IMR-90 (cell line): ENCODE measurements at regions not wholly inside any gene's neighbourhood (a gene's known extent, or its start where the extent isn't known, plus 50 kb on each side); places are given as distances from the start of the nearest gene placed in this dataset.

ENCODE experiments used
- ATAC-seq: fragments of 200-7000 bp; cut with Tn5 transposase; 2 replicates; pipeline ENCODE4 v1.9.1; 2020; ENCODE audit warnings: low read depth, mild to moderate bottlenecking, moderate library complexity
- BruUV-seq: library from RNA; stranded (reverse); fragments of 400-500 nt; replicated peaks from 2 replicates; lab custom pipeline; 2021; lab: Mats Ljungman, UMichigan
- CTCF ChIA-PET: fragments of 300-600 bp; formaldehyde crosslinking; extraction: SDS; loops from one replicate; lab custom pipeline; 2021; ENCODE audit warnings: antibody characterized with exemption; lab: Yijun Ruan, JAX
- POLR2A ChIA-PET: fragments of 300-600 bp; sonication (Branson Sonifier 250); formaldehyde crosslinking; loops from one replicate; lab custom pipeline; 2022; ENCODE audit warnings: antibody characterized with exemption; ENCODE audit not compliant: unreplicated experiment; lab: Charles Lee
- DNase-seq: peaks from one replicate; pipeline ENCODE4 v3.0.0; 2013
- H2AFZ ChIP-seq: replicated peaks from 2 replicates; pipeline ENCODE3; 2013; ENCODE audit warnings: low read length, mild to moderate bottlenecking; ENCODE audit not compliant: poor library complexity
- H2AK5ac ChIP-seq: 2 replicates; pipeline ENCODE4 v1.6.1; 2013; ENCODE audit warnings: low read depth, low read length, inconsistent platforms
- H2AK9ac ChIP-seq: replicated peaks from 2 replicates; pipeline ENCODE3; 2013; ENCODE audit warnings: mild to moderate bottlenecking, low read depth, low read length, moderate library complexity; ENCODE audit not compliant: poor library complexity
- H2BK120ac ChIP-seq: 2 replicates; pipeline ENCODE4 v1.6.1; 2013; ENCODE audit warnings: low read depth, low read length, inconsistent platforms
- H2BK15ac ChIP-seq: 3 replicates; pipeline ENCODE4 v1.6.1; 2013; ENCODE audit warnings: low read depth, low read length, inconsistent platforms
- H2BK20ac ChIP-seq: 2 replicates; pipeline ENCODE4 v1.6.1; 2013; ENCODE audit warnings: low read depth, mild to moderate bottlenecking, inconsistent platforms, low read length, moderate library complexity
- H2BK5ac ChIP-seq: 2 replicates; pipeline ENCODE4 v1.6.1; 2013; ENCODE audit warnings: mild to moderate bottlenecking, low read depth, low read length, inconsistent platforms; ENCODE audit not compliant: poor library complexity, severe bottlenecking
- H3K14ac ChIP-seq: replicated peaks from 2 replicates; pipeline ENCODE4 v1.6.1; 2013; ENCODE audit warnings: low read depth, low read length, inconsistent platforms
- H3K18ac ChIP-seq: 2 replicates; pipeline ENCODE4 v1.6.1; 2013; ENCODE audit warnings: low read depth, low read length, control low read depth
- H3K23ac ChIP-seq: 2 replicates; pipeline ENCODE4 v1.6.1; 2013; ENCODE audit warnings: low read depth, low read length, inconsistent platforms
- H3K27ac ChIP-seq: 2 replicates; pipeline ENCODE4 v1.5.1; 2013; ENCODE audit warnings: mild to moderate bottlenecking, control low read depth, low read length; ENCODE audit not compliant: insufficient read depth
- H3K27me3 ChIP-seq: 2 replicates; pipeline ENCODE4 v1.6.1; 2013; ENCODE audit warnings: low read length; ENCODE audit not compliant: control insufficient read depth, insufficient read depth
- H3K36me3 ChIP-seq: 2 replicates; pipeline ENCODE4 v1.6.1; 2013; ENCODE audit warnings: low read length, mixed read lengths; ENCODE audit not compliant: control insufficient read depth, insufficient read depth
- H3K4ac ChIP-seq: 2 replicates; pipeline ENCODE4 v1.6.1; 2013; ENCODE audit warnings: low read depth, low read length, inconsistent platforms
- H3K4me1 ChIP-seq: 2 replicates; pipeline ENCODE4 v1.6.1; 2013; ENCODE audit warnings: low read length, mixed read lengths; ENCODE audit not compliant: control insufficient read depth, insufficient read depth
- H3K4me2 ChIP-seq: 2 replicates; pipeline ENCODE4 v1.6.1; 2013; ENCODE audit warnings: low read depth, mild to moderate bottlenecking, control low read depth, low read length, moderate library complexity
- H3K4me3 ChIP-seq: 2 replicates; pipeline ENCODE4 v1.5.1; 2013; ENCODE audit warnings: low read depth, mild to moderate bottlenecking, control low read depth, low read length, moderate library complexity; ENCODE audit not compliant: insufficient read depth
- H3K56ac ChIP-seq: 2 replicates; pipeline ENCODE4 v1.6.1; 2013; ENCODE audit warnings: low read length, inconsistent platforms; ENCODE audit not compliant: insufficient read depth; ENCODE audit errors: extremely low read depth
- H3K79me1 ChIP-seq, 2 experiments: 2 replicates each; pipeline ENCODE4 v1.6.1; 2013; ENCODE audit warnings: low read length in 2 of 2, inconsistent platforms in 1 of 2, low read depth in 1 of 2
- H3K9ac ChIP-seq: 2 replicates; pipeline ENCODE4 v1.6.1; 2013; ENCODE audit warnings: low read depth, low read length, control low read depth
- H3K9me1 ChIP-seq: 2 replicates; pipeline ENCODE4 v1.6.1; 2013; ENCODE audit warnings: low read length, inconsistent platforms; ENCODE audit not compliant: insufficient read depth
- H3K9me3 ChIP-seq: 2 replicates; pipeline ENCODE4 v1.6.1; 2013; ENCODE audit warnings: low read length; ENCODE audit not compliant: control insufficient read depth, insufficient read depth
- H4K20me1 ChIP-seq: 2 replicates; pipeline ENCODE4 v1.6.1; 2013; ENCODE audit warnings: low read length, inconsistent platforms; ENCODE audit not compliant: insufficient read depth
- H4K5ac ChIP-seq: 2 replicates; pipeline ENCODE4 v1.6.1; 2013; ENCODE audit warnings: mild to moderate bottlenecking, low read depth, low read length, control low read depth
- H4K8ac ChIP-seq, 2 experiments: 2 replicates each; pipeline ENCODE4 v1.6.1; 2013; ENCODE audit warnings: low read depth in 2 of 2, low read length in 2 of 2, control low read depth in 1 of 2, inconsistent platforms in 1 of 2
- H4K91ac ChIP-seq: 2 replicates; pipeline ENCODE4 v1.6.1; 2013; ENCODE audit warnings: low read depth, low read length, inconsistent platforms; ENCODE audit not compliant: insufficient read depth
- BHLHE40 ChIP-seq: fragments of 150-350 bp; IDR thresholded peaks from 2 replicates; pipeline ENCODE4 v1.6.1; 2016; ENCODE audit warnings: mild to moderate bottlenecking, low read depth, low read length
- CHD1 ChIP-seq: IDR thresholded peaks from 2 replicates; pipeline ENCODE4 v1.6.1; 2012; ENCODE audit warnings: low read depth, low read length, improper control_type of control experiment
- CTCF ChIP-seq: conservative IDR thresholded peaks from 2 replicates; pipeline ENCODE4 v1.5.1; 2012; ENCODE audit warnings: mild to moderate bottlenecking, low read depth, low read length, improper control_type of control experiment
- FOS ChIP-seq: fragments of 150-350 bp; IDR thresholded peaks from 2 replicates; pipeline ENCODE4 v1.6.1; 2016; ENCODE audit warnings: low read depth, low read length
- MAFK ChIP-seq: IDR thresholded peaks from 2 replicates; pipeline ENCODE4 v1.6.1; 2012; ENCODE audit warnings: low read depth, low read length, improper control_type of control experiment
- NFE2L2 ChIP-seq: fragments of 150-350 bp; IDR thresholded peaks from 2 replicates; pipeline ENCODE4 v1.6.1; 2016; ENCODE audit warnings: low read depth, mild to moderate bottlenecking, low read length
- POLR2A ChIP-seq: IDR thresholded peaks from 2 replicates; pipeline ENCODE4 v1.6.1; 2012; ENCODE audit warnings: mild to moderate bottlenecking, low read depth, low read length
- RCOR1 ChIP-seq: IDR thresholded peaks from 2 replicates; pipeline ENCODE4 v1.6.1; 2012; ENCODE audit warnings: mild to moderate bottlenecking, low read length, improper control_type of control experiment; ENCODE audit not compliant: insufficient replicate concordance
- SMC3 ChIP-seq: fragments of 150-350 bp; IDR thresholded peaks from 2 replicates; pipeline ENCODE4 v1.6.1; 2016; ENCODE audit warnings: low read depth, mild to moderate bottlenecking, antibody characterized with exemption, low read length, moderate library complexity
- WGBS, 2 experiments: methylation state at CpG; one replicate each; pipeline versions ENCODE4 v1.1.5 to v1.1.7; 2013; ENCODE audit warnings: missing lambda C conversion rate in 2 of 2; ENCODE audit not compliant: insufficient read length in 1 of 2; ENCODE audit errors: extremely low coverage in 2 of 2; 5-methylcytosine and 5-hydroxymethylcytosine counted together
- dilution Hi-C: fragments of 300-500 bp; cut with HindIII; formaldehyde crosslinking; loops from one replicate; pipeline ENCODE4 v1.14.3; 2018; ENCODE audit warnings: low sequenced_read_pairs; ENCODE audit not compliant: unreplicated experiment
- in situ Hi-C: fragments of 300-500 bp; cut with MboI; formaldehyde crosslinking; loops from 3 replicates; pipeline ENCODE4 v1.14.3; 2019; ENCODE audit warnings: low sequenced_read_pairs, inconsistent platforms, mixed read lengths
- intact Hi-C: fragments of 100-400 bp; cut with micrococcal nuclease; formaldehyde crosslinking; loops from 2 replicates; pipeline ENCODE4 v1.10.0; 2022

DNA sequence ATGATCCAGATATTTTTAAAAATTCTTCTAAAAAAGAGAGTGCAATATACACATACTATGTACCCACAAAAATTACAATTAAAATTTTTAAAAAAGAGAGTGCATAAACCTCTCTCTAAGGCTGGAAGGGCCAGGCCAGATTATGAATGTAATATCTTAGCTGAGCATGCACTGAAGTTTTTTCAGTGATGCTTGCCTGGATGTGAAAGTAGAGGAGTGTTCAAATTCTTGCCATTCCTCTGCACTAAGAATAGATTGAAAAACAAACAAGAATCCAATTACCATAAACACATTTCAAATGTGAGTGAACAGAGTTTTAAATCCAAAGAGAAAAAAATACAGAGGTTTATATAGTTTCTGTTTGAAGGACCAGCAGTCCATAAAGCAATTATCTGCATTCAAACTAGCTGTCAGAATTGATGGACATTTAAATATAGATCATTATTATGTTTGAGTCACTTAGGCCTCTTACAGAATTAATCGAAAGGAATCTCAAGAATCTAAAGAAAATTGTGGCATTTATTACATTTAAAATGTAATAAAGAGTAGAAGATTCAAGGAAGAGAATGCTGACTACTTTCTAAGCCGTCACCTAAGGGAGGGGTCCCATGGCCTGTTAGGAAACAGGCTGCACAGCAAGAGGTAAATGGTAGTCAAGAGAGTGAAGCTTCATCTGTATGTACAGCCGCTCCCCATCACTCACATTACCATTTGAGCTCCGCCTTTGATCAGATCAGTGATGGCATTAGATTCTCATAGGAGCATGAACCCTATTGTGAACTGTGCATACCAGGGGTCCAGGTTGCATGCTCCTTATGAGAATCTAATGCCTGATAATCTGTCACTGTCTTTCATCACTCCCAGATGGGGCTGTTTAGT, 159.3 kb upstream of the MDFIC2 start:
- no peak overlapping the region; the same call in 2 of the 3 replicates for H2BK15ac ChIP-seq
- BruUV-seq, result no TSS peak
- H3K9me1 ChIP-seq, result peaks cover 3% of the 10 kb centered on the region
- H3K18ac ChIP-seq, result peak overlapping the region; percentile 98; the same call in 1 of the 2 replicates
- H3K56ac ChIP-seq, result no peak overlapping the region
- H3K23ac ChIP-seq, result 0 out of 2 replicates have a peak overlapping the region, but pooled peaks have one; percentile 43
- H3K4me2 ChIP-seq, result no peak overlapping the region; the same call in 1 of the 2 replicates
- peak overlapping the region in 1 of 2 experiments; percentile 93; a peak in 2 of 4 replicates for H4K8ac ChIP-seq
- no peaks in the 10 kb centered on the region for H3K36me3 ChIP-seq
- in situ Hi-C loops (no loop called here), dilution Hi-C loops (no loop called here), intact Hi-C loops (no loop called here)
- peak overlapping the region; percentile 58 for H2AFZ ChIP-seq
- peak overlapping the region; percentile 83 for H2BK5ac ChIP-seq
- H2BK20ac ChIP-seq, result peak overlapping the region; percentile 99
- POLR2A ChIA-PET, result no interaction called here
- DNase-seq (peak; percentile 55), ATAC-seq (peak; percentile 90)
- H3K4me3 ChIP-seq, result no peak overlapping the region
- H3K4me1 ChIP-seq, result peaks cover 8% of the 10 kb centered on the region
- TF ChIP-seq FOS (no peak), SMC3 (no peak), BHLHE40 (no peak), CTCF (no peak), NFE2L2 (no peak), MAFK (no peak), POLR2A (no peak), CHD1 (no peak), RCOR1 (no peak)
- H3K27me3 ChIP-seq, result peaks cover under 1% of the 10 kb centered on the region
- peak overlapping the region; percentile 97 for H2BK120ac ChIP-seq
- peak overlapping the region; percentile 93; the same call in 1 of the 2 replicates for H2AK5ac ChIP-seq
- H2AK9ac ChIP-seq, result no peak overlapping the region
- peaks cover 7% of the 10 kb centered on the region; the same call in 1 of the 2 replicates for H3K9me3 ChIP-seq
- no peak overlapping the region for H3K9ac ChIP-seq
- peak overlapping the region; percentile 96 for H3K4ac ChIP-seq
- H3K79me1 ChIP-seq, result no peaks in the 10 kb centered on the region
- no peaks in the 10 kb centered on the region for H4K20me1 ChIP-seq
- H3K27ac ChIP-seq, result peak overlapping the region; percentile 80; the same call in 1 of the 2 replicates
- H3K14ac ChIP-seq, result peak overlapping the region; percentile 88
- peak overlapping the region; percentile 87; the same call in 1 of the 2 replicates for H4K91ac ChIP-seq
- peak overlapping the region; percentile 92; the same call in 1 of the 2 replicates for H4K5ac ChIP-seq
- no CpG with 5 or more reads among the region's 4 CpGs for WGBS, 2 experiments
- CTCF ChIA-PET, result no interaction called here
